Ecto neural progenitor cell (in vitro differentiated cells): ENCODE measurements at regions not wholly inside any gene's neighbourhood (a gene's known extent, or its start where the extent isn't known, plus 50 kb on each side); places are given as distances from the start of the nearest gene placed in this dataset.

Source experiments
- DNase-seq: peaks from one replicate; pipeline ENCODE4 v3.0.0-alpha.2; 2018; ENCODE audit warnings: low spot score

DNA sequence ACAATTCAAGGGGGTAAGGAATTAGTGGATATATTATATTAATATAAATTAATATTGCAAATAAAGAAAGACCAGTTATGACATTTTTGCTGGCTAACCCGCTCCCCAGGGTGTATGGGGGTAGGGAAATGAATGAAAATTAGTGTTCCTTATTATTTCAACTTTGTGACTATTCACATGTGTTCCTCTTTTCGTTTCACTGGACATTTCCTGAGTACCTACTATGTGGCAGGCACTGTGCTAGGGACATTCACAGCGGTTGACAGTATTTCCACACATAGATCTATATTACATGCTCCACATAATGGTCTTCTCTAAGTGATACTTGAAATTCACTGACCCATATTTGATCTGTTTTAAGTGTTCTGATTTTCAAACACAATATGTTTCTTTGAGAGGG lies 129.8 kb upstream of the USP15 start:
- no peak for DNase-seq

DNA sequence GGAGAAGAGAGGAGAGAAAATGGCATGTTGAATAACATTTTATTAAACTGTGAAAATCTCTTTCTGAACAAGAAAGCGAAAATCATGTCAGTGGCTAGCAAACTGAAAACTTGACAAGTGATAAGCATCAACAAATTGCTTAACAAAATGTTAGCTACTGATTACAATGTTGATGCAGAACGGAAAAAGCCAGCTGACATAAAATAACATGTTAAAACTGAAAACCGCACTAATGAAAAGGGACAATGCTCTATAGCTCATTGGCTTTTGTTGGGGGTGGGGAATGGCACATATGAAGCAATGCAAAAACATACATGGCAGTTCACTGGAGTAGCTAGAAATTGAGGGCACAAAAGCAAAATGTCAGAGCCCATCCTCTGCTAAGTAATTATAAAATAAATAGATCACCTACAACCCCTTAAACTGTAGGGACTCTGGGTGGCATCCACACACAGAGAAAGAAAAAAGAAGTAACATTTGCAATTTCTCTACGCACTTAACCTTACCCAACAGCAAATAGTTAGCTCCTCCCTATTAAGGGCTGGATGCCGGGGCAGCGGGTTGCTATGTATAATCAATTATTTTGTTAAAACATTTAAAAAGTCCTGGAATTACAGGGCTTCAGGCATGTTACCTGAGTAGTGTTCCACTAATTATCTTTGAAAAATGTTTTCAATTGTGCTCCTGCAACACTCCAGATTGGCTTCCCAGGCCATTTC lies 129.2 kb upstream of the USP15 start:
- DNase-seq = no peak

DNA sequence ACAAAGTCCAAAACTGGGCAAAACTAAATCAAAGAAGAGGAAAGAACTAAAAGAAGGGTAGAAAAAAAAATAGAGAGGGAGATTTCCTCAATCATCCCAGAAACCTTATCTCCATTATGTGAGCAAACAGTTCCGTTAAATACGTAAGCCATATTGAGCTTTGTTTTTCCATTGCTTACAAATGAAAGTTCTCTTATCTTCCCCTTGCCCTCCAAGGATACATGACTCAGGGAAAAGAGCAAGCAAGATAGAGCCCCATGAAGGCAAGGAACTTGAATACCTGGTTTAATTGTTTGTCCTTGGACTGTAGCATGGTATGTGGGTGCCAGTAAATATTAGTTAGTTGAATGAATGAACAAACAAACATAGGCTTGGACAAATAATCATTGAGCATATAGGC lies 126.8 kb upstream of the USP15 start:
- no peak for DNase-seq

DNA sequence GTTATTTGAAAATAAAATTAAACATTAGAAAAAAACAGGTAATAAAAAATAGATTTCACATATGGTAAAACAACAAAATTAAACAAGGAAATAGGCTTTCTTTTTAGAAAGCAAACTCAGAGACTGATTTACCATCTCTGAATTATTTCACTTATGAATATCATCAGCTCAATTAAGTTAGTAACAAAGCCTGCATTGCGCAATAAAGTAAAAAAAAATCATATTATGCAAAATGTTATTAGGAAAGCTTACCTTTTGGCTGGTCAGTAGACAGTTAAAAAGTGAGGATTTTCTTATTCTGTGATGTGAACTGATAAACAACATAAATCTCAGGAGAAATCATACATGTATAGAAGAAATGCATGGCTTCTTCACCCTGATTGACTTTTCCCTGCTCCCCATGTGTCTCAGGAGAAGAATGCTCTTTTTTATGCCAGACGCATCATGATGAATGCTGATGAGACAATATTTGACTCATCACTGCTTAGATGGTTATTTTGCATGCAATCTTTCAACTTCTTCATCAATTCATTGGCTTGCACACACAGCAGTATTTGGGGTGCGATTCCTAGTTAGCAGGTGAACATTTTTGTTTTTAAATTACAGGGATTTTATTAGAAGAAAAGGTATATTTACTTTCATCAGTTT lies 124.5 kb upstream of the USP15 start:
- DNase-seq = no peak

DNA sequence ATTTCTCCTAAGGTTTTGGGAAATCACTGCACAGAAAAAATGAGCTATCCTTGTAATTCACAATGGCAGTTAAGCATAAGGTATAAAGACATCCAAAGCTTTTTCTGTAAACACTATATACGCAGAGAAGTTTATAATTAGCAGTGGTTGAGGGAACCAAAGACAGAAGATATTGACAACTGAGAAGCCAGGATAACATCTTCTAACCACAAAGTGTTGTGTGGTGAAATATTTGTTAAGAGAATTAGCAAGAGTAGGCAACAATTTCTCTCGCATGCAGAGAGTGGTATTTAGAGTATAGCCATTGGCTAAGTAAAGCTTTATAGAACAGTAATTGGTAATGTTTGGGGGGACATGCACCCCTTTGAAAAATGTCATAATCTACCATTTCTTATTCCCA lies 123.7 kb upstream of the USP15 start:
- no peak for DNase-seq

DNA sequence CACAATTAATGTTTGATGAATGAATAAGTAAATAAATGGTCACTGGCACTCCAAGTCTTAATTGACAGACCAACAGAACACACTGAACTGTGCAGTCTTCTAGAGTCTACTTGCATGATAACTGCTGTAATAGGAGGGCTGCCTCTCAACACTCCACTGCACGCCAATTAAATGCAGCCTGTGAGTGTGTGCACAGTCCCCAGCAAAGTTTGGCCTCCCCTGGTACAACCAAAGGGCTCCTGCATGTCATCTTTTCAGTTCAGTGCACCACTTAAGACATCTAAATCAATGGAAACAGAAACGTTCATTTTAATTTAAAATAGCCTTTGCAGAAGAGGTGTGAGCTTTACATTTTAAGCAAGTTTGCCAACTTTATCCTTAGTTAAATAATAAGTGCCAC lies 121.7 kb upstream of the USP15 start:
- no peak for DNase-seq

DNA sequence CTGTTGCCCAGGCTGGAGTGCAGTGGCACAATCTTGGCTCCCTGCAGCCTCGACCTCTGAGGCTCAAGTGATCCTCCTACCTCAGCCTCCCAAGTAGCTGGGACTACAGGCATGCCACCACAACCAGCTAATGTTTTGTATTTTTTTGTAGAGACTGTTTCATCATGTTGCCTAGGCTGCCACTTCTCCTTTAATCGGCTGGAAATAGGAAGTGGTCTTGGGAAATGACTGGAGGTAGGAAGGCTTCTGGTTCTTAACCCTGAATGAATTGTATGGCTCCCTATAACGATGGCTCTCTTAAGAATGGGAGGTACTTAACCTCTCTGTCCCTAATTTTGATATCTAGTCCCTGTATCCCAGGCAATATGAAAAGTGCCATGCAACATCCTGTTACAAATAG lies 113.9 kb upstream of the USP15 start:
- no peak for DNase-seq

DNA sequence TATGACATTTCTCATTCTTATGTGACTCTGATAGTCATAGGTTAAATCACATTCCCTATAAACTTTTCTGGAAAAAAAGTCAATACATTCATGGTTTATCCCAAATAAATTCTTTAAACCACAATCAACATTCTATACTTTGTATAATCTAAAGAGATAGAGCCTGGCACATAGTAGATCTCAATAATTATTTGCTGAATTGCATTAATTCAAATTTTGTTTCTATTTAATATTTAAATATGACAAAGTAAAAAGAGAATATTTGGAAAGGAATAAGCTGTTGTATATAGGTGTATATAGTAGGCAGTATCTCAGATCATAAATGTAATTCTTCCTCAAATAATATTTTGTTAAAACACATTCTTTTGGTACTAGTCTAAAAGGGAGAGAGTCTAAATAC lies 102.2 kb upstream of the USP15 start:
- no peak for DNase-seq

DNA sequence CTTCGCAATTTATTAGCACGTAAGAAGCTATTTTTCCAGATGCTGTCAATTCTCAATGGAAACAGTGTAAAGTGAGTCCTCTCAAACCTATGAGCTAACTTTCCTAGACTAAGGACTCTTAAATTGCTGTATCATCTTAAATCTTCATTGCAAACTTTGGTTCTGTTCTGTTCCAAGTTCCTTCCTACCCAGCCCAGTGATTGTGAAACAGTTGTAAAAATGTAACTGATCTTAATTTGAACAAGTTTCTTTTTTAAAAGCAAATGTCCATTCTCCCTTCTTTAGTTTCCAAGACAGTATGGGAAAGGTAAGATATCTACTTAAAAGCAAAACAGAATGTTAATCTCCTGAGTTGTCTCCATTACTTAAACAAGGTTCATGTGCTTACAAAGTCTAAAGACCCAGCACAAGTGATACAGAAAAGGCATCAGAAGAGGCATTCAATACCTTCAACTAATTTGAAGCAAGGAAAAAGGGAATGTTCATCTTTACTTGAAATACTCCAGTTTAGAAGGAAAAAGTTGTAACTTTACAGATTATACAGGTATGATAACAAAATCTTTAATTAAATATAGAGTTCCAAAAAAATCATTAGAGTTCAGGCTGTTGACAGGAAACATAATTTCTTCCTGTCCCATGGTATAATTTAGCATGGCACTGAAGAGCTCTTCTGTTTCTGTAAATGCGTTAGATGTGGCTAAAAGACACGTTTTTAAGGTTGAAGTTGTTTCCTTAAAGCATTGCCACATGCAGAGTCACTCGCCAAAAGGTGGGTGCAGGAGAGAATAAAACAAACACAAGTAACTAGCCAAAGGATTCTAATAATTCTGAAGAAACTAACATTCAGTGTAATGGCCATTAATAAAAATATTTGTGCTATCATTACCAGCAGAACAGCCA lies 101.5 kb upstream of the USP15 start:
- no peak for DNase-seq

DNA sequence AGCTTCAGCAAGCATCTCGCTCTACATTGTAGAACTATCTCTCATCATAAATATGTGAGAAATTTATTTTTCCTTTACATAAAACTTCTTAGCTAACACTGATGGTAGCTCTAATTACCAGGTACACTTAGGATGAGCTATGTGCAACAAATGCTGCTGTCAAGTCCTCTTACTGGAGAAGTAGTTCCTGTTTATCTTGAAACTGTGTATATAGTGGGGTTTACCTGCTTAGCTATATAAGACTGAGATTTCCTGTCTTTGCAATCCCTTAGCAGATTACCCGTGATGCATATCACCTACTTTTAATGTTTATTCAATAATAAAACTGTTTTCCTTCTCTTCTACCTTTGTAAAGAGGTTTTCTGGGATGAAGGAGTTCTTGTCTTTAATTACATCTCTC lies 98.0 kb upstream of the USP15 start:
- DNase-seq = no peak

DNA sequence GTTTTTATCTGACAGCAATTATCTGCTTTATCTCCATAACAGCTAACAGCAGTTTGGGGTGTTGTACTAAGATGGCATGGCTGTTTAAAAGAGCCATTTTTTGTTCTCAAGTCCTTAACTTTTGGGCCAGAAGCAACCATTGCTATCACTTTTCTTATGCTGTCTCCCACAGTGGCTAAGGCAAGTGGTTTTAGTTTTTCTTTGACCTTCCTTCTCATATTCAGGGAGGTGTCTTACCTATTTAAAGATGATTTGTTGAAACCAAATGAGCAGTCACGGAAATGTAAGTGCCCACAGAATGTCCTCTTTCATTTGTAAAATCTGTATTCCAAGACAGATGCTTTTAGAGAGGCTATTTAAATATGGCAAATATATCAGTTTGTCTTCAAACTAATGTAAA lies 96.8 kb upstream of the USP15 start:
- no peak for DNase-seq

DNA sequence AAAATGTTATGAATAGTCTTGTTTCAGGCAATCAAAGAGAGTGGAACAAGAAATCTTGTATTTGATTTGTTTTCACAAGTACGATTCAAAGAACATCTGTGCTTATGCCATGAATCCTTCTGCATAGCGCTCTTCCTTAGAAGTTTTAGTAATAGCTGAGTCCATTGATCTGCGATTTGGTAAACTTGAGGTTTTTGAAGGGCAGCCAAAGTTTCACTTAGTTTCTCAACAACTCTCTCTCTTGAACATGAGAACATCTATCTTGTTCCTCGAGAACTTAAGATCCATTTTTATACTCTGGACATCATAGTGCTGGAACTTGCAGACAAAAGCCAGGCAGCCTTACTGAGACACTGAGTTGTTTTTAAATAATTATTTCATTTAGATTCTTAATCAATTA lies 96.2 kb upstream of the USP15 start:
- no peak for DNase-seq

DNA sequence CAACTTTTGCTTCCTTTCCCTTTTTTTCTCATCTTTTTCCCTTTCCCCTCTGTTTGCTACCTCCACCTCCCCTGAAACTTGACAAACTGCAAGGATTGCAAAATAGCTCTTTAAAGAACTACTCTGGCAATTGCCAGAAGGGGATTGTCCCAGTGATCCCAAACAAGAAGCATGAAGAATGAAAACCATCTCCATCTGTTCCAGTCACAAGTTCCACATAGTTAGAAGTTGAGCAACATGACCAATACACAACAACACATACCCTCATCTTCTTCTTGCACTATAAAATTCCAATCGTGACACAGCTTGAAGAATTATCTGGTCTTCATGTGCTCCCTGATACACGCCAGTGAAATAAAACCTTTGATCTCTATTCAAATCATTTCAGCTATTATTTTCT lies 93.7 kb upstream of the USP15 start:
- DNase-seq = no peak

DNA sequence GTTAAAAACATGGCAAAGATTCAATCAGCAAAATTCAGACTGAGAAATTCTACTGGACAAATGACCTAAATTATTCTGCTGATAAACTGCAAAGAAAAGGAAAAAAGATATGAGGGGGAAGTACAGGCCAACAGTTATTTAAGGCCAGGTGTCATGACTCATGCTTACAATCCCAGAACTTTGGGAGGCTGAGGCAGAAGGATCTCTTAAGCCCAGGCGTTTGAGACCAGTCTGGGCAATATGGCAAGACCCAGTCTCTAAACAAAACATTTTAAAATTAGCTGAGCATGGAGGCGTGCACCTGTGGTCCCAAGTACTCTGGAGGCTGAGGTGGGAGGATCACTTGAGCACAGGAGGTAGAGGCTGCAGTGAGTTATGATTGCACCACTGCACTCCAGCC lies 91.8 kb upstream of the USP15 start:
- no peak for DNase-seq

DNA sequence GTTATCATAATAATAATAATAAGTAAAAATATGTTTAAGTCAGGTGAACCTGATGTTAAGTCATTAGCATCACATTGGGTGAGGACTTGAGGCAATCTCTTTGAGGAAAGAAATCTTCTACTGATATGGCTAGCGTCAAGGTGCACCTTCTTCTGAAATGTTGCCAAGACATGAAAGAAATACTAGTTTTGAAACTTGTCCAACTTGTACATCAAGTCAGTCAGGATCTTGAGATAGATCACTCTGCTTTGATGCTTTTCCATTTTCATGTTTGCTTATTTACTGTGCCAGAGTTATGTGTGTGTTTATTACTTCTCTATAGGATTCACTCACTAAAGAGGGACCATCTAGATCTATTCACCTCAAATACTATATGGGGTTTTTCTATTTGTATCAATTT lies 90.0 kb upstream of the USP15 start:
- no peak for DNase-seq

DNA sequence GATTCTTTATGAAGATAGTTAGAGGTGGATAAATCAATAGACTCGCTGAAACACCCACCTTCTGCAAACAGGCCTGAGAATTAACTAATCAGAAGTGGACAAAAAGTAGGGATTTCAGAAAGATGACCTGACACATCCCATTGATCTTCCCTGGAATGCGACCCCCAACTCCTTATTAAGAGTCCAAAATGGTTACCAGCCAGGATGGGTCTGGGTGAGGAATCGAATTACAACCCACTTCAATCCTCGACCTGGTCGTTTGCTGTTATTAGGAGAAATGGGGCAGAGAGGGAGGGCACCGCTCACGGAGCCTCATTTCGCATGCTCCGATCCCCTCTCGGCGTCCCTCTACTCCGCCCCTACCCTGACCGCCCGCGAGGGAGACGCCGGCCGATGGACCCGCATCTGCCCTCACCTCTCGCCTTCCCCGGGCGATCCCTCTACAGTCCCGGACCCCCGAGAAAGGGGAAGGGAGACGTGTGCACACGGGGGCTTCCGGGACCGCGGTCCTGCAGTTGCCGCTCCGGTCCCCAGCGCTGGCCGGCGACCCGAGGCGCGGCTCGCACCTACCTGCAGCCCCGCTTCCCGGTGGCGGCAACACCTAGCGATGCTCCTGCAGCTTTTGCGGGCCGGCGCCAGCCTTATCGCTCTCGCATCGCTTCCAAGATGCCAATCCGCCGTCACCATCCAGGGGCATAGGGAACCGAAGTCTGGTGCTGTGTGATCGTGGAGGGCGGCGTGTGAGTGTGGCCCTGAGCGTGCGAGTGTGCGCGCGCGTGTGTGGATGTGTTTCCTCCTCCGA lies 69.3 kb upstream of the USP15 start:
- peak; percentile 69 for DNase-seq

DNA sequence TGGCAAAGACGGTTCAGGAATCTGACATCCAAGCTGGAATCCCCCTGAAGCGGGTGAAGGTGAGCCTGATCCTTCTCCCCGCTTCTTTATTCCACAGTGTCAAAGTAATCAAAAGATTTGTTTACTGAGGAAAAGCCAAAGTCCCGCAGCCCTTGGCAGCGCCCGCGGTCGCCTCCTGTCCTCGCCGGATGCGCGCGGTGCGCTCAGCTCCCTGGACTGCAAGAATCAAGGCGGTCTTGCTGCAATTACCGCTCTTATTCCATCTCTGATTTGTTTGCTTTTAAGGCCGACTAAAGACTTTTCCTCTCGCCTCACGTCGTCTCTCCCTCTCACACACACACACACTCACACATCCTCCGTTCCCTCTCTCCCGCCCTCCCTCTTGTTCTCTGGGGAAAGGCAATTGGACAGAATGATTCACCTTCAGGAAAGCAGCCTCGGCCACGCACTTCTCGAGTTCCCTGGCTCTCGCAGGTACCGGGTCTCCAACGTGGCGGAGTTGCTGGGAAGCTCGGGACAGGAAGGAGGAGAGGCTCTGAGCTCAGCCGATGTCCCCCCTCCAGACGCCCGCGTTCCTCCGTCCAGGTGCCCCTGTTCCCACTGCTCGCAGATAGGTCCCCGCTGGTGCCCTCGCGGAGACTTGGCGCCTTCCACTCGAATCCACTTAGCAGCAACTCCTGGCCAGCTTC lies 68.6 kb upstream of the USP15 start:
- DNase-seq = peak; percentile 68

DNA sequence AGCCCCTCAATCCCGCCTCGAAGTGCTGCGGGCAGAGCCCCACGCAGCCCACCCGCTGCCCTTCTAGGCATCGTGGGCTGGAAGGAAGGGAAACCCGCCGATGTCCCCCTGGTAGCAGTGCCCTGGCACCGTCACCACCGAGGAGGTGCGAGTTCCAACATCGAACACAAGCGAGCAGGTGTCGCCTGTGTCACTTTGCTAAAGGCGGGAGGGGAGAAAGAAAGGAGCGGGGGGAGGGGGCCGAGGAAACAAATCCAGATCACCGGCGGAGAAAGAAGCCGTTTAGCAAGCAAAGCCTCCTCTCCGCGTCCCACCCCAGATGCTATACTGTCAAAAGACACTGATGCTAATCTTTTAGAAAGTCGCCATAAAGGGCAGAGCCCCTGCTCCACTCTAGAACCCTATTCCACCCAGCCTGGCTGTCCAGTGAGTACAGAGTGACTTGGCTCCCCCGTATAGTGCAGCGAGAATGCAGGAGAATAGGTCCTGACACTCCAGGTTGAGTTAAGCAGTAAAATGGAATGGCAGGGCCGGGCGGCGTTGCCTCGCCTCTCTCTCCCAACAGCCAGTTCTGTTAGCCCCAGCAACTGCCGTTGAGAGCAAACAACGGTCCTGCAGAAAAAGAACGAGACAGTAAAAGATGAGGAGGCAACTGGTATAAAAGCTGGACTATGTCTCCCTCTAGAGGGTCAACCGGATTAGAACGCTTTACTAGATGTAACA lies 67.9 kb upstream of the USP15 start:
- peak; percentile 82 for DNase-seq

DNA sequence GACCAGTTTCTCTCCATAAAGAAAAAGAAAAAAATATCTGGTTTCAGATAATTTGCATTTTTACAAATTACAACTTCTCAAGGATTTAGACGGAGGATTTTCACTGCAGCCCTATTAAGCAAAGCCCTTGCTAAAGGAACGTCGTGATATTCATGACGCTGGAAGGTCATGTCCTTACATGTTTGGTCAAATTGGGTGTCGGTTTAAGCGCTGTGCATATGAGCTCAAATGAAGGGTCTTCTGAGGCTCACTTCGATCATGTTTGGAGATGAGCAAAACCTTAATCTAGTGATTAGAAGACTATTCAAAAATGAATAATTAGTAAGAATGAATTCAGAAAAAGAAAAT lies 67.3 kb upstream of the USP15 start:
- no peak for DNase-seq

DNA sequence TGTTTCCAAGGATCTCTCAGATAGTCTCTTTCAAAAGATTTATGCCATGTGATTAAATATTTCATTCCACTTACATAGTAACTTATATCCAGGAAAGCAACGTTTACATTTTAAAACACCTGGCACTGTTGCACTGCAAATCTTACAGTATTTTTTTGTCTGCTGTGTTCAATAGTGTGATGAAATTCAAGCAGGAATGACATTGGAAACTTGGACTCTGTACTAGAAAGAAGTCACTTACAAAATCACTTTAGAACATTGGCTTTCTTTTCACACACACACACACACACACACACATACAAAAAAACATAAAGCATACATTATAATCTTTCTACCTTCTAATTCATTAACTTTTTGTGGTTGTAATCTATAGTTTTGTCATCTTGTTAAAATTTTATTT lies 66.2 kb upstream of the USP15 start:
- no peak for DNase-seq

DNA sequence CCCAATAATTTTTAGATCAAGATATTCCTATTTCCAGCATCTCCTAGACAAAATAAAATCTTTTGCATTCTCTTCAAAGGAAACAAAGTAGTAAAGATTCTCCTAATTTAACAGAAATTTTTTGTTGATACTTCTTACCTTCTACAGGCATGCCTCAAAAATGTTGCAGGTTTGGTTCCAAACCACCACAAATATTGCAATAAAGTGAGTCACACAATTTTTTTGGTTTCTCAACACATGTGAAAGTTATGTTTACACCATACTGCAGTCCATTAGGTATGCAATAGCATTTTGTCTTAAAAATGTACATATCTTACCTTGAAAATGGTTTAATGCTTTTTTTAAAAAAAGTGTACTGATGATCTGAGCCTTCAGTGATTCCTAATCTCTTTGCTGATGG lies 65.6 kb upstream of the USP15 start:
- no peak for DNase-seq
